ENCODE measurements at regions not wholly inside any gene's neighbourhood (a gene's known extent, or its start where the extent isn't known, plus 50 kb on each side); places are given as distances from the start of the nearest gene placed in this dataset.

DNA sequence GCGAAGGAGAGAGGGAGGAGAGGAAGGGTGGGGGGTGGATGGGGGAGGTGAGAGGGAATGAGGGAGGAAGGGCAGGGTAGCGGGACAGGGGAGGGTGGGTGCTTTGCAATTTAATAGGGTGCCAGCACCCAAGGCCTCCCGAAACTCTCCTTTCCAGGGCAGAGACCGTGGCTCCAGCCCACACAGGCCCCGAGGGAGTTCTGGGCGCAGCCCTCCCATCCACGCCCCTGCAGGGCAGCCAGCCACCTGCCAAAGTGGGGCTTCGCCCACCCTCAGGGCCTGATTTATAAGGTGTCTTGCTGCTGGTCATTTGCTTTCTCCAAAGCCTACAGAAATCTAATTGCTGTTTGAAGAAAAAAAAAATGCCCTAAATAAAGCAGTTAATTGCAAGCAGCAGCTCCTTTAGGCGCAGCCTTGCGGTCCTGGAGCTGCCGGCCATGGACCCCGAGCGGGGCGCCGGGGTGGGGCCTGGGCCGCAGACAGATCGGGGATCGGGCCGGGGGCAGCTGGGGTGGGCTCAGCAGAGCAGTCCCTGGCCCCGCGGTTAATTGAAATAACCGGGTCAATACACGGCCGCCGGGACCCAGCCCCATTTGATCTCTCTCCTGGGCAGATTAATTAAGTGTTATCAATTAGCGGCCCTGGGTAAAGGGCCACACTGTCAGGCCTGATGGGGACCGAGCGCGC, 106.0 kb upstream of the NKX1-1 start:
- no peaks in the 10 kb centered on the region for H3K9me3 ChIP-seq (ENCODE audit: low read length)
- no peaks in the 10 kb centered on the region for H4K20me1 ChIP-seq (ENCODE audit: insufficient read depth, low read length)
- no peaks in the 10 kb centered on the region for H3K4me1 ChIP-seq (ENCODE audit: insufficient read depth, low read length, poor library complexity, severe bottlenecking)
- TF ChIP-seq, protein P1, sequence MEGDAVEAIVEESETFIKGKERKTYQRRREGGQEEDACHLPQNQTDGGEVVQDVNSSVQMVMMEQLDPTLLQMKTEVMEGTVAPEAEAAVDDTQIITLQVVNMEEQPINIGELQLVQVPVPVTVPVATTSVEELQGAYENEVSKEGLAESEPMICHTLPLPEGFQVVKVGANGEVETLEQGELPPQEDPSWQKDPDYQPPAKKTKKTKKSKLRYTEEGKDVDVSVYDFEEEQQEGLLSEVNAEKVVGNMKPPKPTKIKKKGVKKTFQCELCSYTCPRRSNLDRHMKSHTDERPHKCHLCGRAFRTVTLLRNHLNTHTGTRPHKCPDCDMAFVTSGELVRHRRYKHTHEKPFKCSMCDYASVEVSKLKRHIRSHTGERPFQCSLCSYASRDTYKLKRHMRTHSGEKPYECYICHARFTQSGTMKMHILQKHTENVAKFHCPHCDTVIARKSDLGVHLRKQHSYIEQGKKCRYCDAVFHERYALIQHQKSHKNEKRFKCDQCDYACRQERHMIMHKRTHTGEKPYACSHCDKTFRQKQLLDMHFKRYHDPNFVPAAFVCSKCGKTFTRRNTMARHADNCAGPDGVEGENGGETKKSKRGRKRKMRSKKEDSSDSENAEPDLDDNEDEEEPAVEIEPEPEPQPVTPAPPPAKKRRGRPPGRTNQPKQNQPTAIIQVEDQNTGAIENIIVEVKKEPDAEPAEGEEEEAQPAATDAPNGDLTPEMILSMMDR (conservative IDR thresholded peaks at IDR 0.05; ENCODE audit: low read length) = no peak
- no peak for TF ChIP-seq EZH2phosphoT487 (IDR thresholded peaks at IDR 0.05; ENCODE audit: borderline replicate concordance, low read depth, low read length)
- no peak for DNase-seq (ENCODE audit: low spot score)
- CTCF ChIA-PET (ENCODE audit: unreplicated experiment) = no interaction called here
- no peaks in the 10 kb centered on the region for H3K36me3 ChIP-seq (ENCODE audit: insufficient read depth, low read length)
- BruUV-seq (replicated peaks) = no TSS peak
- H3K79me2 ChIP-seq (ENCODE audit: insufficient read depth, low read depth, low read length) = no peaks in the 10 kb centered on the region
- H3K9me2 ChIP-seq (ENCODE audit: insufficient read depth, low read length) = no peaks in the 10 kb centered on the region
- H3K4me3 ChIP-seq (ENCODE audit: low read depth, low read length, poor library complexity, severe bottlenecking) = no peak overlapping the region
- no peak overlapping the region for H3K27ac ChIP-seq (ENCODE audit: low read depth, low read length, poor library complexity, severe bottlenecking)
- POLR2A ChIA-PET = no interaction called here
- no peak overlapping the region for H2AFZ ChIP-seq (ENCODE audit: low read length)
- intact Hi-C loops (cut with micrococcal nuclease; ENCODE audit: unreplicated experiment) = no loop called here
- no peak overlapping the region for H3K4me2 ChIP-seq (ENCODE audit: low read length)

- BruUV-seq (replicated peaks) = no TSS peak
- H3K4me2 ChIP-seq (ENCODE audit: low read length) = no peak overlapping the region
- H3K4me1 ChIP-seq (ENCODE audit: insufficient read depth, low read length, poor library complexity, severe bottlenecking) = no peaks in the 10 kb centered on the region
- no peaks in the 10 kb centered on the region for H3K79me2 ChIP-seq (ENCODE audit: insufficient read depth, low read depth, low read length)
- no peak overlapping the region for H2AFZ ChIP-seq (ENCODE audit: low read length)
- TF ChIP-seq EZH2phosphoT487 (IDR thresholded peaks at IDR 0.05; ENCODE audit: borderline replicate concordance, low read depth, low read length) = no peak
- TF ChIP-seq, protein P1 (conservative IDR thresholded peaks at IDR 0.05; ENCODE audit: low read length) = no peak
- no peak overlapping the region for H3K4me3 ChIP-seq (ENCODE audit: low read depth, low read length, poor library complexity, severe bottlenecking)
- ChIA-PET POLR2A (no interaction called here), CTCF (ENCODE audit: unreplicated experiment) (no interaction called here)
- H3K27ac ChIP-seq (ENCODE audit: low read depth, low read length, poor library complexity, severe bottlenecking) = no peak overlapping the region
- H3K9me2 ChIP-seq (ENCODE audit: insufficient read depth, low read length) = no peaks in the 10 kb centered on the region
- H4K20me1 ChIP-seq (ENCODE audit: insufficient read depth, low read length) = no peaks in the 10 kb centered on the region
- intact Hi-C loops (cut with micrococcal nuclease; ENCODE audit: unreplicated experiment) = no loop called here
- H3K36me3 ChIP-seq (ENCODE audit: insufficient read depth, low read length) = no peaks in the 10 kb centered on the region
- DNase-seq (ENCODE audit: low spot score) = peak; percentile 14
- H3K9me3 ChIP-seq (ENCODE audit: low read length) = no peaks in the 10 kb centered on the region
These were observed 105.3 kb upstream of the NKX1-1 start for GRCh38 chr4:1511441-1512041.

DNA sequence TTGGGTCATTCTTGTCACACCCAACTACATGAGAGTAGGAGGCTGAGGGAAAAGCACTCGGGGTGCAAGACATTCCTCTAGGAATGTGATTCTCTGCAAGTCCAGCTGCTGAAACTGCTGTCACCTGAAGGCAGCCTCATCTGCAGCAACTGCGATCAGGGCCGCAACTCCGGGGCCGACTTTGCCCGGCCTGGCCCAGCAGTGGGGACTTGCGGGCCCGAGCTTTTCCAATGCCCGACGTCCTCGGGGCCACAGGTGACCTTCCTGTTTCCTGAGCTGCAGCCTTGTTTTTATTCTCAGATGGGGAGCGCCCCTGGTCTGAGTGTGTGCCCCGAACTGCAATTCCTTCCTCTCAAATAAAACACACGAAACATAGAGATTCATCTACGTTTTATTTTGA, 104.7 kb upstream of the NKX1-1 start:
- Histone ChIP-seq H3K4me3 (ENCODE audit: low read depth, low read length, poor library complexity, severe bottlenecking) (no peak overlapping the region), H3K4me2 (ENCODE audit: low read length) (no peak overlapping the region), H2AFZ (ENCODE audit: low read length) (no peak overlapping the region), H3K4me1 (ENCODE audit: insufficient read depth, low read length, poor library complexity, severe bottlenecking) (no peaks in the 10 kb centered on the region), H3K9me3 (ENCODE audit: low read length) (no peaks in the 10 kb centered on the region), H3K9me2 (ENCODE audit: insufficient read depth, low read length) (no peaks in the 10 kb centered on the region), H3K79me2 (ENCODE audit: insufficient read depth, low read depth, low read length) (no peaks in the 10 kb centered on the region), H3K36me3 (ENCODE audit: insufficient read depth, low read length) (no peaks in the 10 kb centered on the region), H4K20me1 (ENCODE audit: insufficient read depth, low read length) (no peaks in the 10 kb centered on the region), H3K27ac (ENCODE audit: low read depth, low read length, poor library complexity, severe bottlenecking) (no peak overlapping the region)
- TF ChIP-seq EZH2phosphoT487 (IDR thresholded peaks at IDR 0.05; ENCODE audit: borderline replicate concordance, low read depth, low read length) = no peak
- TF ChIP-seq, protein P1 (conservative IDR thresholded peaks at IDR 0.05; ENCODE audit: low read length) = no peak
- DNase-seq (ENCODE audit: low spot score) = no peak
- no TSS peak for BruUV-seq (replicated peaks)
- CTCF ChIA-PET (ENCODE audit: unreplicated experiment) = no interaction called here
- intact Hi-C loops (cut with micrococcal nuclease; ENCODE audit: unreplicated experiment) = no loop called here
- POLR2A ChIA-PET = no interaction called here

Data from OCI-LY7 (cell line).